Activated CD4-positive, alpha-beta T cell treated with anti-CD3 and anti-CD28 coated beads, Interleukin-10, Interleukin-2, amounts not matched to agents 100 ng/mL and 50 ng/mL, durations not matched to agents 16 hours and 8 hours (primary cell): ENCODE measurements at regions not wholly inside any gene's neighbourhood (a gene's known extent, or its start where the extent isn't known, plus 50 kb on each side); places are given as distances from the start of the nearest gene placed in this dataset.
A peak's percentile ranks its signal among the peaks of the same experiment; 100 is the strongest.

Experiments
- DNase-seq: peaks from one replicate; pipeline ENCODE4 v3.0.0-alpha.2; 2020

DNA sequence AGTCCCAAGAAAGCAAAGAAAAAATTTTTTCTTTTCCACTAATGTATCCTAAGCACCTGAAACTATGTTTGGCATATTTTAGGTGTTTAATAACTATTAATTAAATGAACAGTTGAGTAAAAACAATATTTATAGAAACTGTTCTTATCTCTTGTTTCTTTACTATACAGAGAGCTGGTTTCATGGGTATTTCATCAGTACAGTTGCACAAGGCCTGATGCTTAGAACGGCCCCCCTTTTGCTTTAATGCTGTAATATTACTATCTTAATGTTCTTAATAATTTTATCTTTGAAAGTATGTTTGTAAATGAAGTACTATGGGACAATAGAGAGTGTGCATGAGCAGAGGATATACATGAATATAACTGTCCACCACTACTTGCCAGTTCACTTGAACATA lies 479.1 kb upstream of the SLIT2 start:
- DNase-seq: no peak

DNA sequence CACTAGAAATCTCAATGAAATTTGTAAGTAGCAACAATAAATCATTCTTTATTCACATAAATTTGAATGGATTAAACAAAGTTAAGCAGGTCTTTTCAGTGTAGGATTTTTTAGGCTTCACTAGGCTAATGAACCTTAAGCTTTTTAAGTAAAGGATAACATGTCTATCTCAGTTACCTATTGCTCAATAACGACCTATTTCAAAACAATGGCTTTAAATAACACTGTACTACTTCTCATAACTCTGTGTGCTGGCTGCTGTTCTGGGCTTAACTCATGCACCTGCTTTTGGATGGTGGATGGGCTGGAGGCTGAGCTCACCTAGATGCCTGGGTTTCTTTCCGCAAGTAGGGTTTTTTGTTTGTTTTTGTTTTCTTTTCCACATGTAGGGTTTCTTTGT lies 495.0 kb upstream of the SLIT2 start:
- no peak for DNase-seq

DNA sequence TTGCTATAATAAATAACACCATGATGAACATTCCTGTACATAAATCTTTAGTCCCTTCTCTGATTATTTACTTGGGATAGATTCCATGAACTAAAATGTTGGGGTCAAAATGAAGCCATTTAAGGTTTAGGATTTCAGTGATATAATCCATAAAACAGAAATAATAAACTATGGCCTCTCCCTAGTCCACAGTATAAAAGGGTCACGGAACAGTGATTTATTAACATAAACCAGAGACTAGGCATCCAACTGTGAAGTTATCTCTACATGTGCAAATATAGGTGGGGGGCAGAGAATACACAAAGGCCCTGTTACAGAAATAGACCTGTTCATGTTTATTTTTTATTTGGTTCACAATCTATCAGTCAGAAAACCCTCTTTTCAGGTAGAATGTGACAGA lies 499.1 kb upstream of the SLIT2 start:
- DNase-seq: no peak

DNA sequence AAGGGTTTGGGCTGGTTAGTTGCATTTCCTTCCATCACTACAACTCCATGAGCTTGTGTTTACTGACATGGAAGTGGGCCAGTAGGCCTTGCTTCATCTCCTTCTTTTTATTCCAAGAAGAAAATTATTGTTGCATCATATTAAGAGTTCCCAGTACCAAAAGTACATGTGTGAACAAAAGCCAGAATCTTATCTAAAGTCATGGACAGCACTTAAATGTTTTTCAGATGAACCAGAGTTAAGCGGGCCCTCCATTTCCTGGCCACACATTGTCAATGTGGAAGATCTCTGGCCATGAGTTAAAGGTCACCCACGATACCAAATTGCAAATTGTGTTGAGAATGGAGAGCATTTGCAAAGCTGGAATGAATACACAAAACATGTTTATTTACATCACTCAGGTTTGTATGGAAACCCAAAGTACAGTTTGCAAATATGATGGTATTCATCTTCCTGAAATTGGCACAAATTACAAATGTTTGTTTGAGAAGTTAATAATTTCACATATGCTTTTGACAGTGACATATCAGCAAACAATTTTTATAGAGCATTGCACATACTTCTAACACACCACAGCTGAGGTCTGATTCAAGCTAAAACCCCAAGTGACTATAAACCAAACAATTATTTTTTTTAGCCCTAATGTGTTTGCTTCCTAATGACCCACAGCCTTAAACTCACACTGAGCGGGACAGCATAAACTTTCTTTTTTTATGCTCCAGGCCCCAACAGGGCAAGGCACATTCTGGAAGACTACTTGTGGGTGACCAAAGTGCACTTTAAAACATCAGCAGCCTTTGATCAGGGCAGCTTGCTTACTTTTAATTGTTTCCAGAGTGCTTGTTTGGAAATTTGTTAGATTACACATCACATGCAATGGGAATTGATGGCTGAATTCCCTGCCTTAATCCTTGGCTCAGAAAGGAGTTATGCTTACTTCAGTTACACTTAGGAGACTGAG lies 502.9 kb upstream of the SLIT2 start:
- DNase-seq: no peak

DNA sequence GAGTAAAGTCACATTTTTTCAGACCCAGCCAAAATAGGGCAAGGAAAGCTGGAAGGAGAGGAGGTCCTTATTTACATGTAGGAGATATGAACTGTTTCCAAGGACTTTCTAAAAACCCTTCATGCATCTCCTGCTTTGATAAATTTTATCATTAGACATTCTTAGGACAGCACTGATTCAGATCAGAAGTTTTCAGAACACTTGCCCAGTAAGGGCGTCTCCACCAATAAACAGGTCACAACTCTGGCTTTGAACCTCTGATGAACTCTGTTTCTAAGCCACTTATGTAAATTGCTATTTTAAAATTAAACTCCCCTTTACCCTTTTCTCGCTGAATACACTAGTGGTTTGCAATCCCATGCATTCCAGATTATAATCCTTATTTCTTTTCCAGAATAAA lies 505.3 kb upstream of the SLIT2 start:
- DNase-seq: no peak

DNA sequence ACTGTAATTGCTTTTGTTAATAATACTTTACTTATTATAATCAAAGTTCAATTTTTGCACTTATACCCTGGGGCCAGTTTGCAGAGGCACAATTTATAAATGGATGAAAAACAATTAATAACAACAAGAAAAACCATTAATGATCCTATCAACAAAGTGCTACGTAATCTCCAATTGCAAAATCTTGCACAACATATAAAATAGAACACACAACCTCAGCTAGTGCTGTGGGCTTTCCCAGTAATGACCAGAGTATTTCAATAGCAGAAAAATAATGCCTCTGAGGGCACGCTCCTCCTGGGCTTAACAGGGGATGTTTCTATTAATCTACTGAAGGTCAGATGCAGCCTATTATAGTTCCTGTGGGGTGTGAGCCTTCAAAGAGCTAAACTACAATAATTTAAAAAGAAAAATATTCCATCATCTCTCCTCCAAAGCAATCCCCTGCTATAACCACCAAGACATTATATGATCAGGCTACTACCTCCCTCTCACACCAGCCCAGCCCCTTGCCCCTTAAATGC lies 508.5 kb upstream of the SLIT2 start:
- DNase-seq: no peak

DNA sequence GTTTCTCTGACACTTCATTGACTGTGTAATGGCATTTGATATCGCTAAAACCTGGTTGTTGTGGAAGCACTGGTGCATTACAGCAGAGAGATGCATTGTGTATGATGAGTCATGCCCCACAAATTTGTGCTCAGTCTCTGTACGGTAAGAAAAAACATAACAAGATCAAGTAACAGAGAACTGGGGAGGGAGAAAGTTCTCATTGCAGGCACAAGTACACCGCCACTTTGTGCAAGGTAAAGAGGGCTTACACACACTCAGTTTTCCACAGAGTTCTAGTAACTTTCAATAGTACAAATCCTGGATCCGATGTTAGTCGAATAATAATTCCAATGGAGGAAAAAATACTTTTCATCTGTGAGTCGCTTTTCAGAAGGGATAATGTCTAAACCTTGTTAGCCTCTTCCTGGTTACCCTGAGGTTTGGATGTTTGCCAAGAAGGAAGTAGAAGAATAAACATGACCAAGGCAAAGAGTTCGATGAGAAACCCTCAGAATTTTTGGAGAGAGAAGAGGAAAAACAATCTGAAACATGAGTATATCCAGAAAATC lies 512.5 kb upstream of the SLIT2 start:
- DNase-seq: no peak

DNA sequence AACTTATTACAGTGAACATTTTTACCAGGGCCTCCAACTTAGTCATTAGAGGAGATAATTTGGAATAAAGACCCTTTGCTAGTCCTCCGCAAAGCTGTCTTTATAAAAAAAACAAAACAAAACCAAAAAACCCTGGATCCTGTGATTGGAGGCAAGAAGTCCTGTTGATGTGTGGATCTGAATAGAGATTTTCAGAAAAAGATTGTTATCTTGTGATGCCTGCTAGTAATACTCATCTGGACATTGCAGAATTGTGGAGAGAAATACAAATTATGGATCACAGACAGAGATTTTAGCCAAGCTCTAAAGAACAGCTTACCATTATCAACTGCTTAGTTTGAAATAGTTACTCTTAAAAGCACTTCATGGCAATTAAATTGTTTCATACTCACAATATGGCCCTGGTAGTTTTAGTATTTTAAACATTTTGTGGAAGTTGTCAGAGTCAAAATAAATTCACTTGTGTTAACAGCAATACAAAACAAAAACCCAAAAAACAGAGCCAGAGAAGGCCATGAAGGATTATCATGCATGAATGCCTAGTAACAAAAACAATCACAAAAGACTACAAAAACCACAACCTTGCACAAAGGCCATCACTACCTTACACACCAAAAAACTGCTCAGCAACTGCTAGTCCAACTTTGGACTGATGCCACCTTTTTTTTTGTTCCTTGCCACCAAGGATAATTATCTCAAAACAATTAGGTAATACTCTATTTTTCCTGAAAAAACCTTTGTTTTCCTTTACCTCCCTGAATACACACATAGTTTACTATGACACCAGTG lies 514.5 kb upstream of the SLIT2 start:
- DNase-seq: no peak

DNA sequence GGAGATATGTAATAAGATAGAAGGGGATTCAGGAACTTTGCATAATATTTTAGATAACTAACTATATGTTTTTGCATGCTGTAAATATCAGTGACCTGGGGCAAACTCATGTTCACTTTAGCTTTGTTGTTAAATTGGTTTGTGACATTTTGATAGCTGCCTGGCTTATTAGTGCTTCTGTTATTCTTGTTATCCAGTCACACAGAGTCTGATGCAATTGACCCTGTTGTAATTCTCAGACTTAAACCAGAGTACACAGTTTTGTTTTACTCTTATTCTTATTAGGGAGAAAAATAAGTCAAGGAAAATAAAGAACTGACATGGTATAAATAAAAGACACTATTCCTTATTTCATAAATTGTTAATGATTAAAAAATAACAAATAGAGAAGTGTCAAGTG lies 516.7 kb upstream of the SLIT2 start:
- no peak for DNase-seq

DNA sequence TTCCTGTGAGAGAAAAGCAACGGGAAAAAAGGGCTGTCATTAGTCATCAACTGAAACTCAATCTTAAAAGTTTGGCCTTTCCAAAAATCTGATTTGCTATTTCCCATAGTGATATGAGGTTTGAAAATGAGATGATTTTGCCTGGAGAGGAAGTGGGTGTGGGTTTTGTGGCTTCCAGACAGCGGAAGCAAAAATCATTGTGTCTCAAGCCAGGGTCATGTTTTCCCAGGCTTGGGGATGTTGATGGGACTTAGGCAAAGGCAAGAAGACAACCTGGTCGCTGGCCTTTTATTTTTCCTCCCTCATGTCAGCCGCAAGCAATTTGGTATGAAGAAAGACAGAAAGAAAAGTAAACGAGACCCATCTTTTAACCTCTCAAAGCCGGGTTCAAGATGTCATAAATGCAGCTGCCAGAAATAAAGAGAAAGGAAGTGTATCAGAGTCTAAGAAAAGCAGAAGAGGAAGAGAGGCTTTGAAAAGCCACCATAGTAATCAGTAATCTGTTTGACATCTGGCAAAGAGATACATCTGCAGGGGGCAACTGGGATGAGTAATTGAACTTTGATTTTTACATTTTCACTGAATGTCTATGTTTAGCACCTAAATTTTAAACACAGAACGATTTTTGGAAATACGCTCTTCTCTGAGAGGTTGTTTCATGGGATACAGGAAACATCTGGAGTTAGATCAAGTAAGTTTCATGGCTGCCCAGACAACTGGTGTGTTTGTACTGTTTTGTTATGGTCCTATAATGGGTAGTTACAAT lies 521.6 kb upstream of the SLIT2 start:
- DNase-seq: peak; percentile 1

DNA sequence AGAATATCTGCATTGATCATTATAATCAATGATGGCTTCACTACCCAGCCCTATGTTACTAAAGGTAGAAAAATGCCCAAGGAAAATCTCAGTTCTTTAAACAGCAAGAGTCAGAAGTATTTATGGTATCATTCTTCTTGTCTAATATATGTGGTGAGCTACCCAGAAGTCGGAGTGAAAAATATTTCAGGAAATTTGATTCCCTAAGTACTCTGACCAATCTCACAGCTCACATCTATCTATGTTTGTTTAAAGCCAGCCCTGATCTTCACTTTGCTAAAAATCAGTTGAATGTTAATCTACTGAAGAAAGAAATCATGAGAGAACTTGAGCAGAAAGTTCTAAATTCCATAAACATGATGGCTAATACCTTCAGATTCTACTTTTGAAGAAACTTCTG lies 522.9 kb upstream of the SLIT2 start:
- DNase-seq: no peak

DNA sequence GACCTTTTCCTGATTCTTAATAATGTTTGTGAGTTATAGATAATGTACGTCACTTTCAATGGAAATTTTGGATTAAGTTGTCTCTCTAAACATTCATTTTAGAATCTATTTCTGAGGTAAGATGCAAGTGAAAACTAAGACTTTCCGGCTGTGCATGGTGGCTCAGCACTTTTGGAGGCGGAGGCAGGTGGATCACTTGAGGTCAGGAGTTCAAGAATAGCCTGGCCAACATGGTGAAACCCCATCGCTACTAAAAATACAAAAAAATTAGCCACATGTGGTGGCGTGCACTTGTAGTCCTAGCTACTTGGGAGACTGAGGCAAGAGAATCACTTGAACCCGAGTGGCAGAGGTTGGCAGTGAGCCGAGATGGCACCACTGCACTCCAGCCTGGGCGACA lies 524.6 kb upstream of the SLIT2 start:
- no peak for DNase-seq

DNA sequence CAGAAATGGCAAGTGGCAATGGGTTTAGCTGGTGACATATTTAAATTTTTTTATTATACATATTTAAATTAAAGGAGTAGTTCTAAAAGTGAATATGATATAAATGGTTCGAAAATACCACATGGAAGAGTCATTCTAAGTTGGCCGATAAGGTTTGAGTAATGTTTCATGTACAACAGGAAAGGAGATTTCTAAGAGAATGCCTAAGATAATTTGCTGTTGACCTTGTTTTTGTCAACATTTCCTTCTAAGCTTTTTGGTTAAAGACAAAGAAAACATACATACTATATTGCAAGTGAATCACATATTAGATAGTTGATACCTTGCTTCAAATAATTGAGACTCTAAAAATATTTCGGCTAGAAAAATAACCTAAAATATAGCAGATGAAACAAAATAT lies 526.6 kb upstream of the SLIT2 start:
- no peak for DNase-seq

DNA sequence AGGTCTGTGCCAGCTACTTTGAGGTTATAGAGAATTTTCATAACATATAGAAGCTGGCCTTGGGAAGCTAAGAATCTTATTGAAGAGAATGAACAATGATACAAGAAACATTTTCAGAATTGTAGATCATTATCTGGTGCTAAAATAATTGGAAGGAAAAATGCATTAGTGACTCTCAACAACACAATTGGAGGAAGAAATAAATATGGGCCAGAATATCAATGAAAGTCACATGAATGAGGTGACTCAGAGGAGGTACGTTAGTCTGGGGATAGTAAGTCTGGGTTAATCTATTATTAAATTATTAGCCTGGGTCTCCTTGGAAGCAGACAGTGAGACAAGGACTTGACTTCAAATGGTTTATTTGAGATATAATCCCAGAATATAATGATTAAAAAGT lies 529.3 kb upstream of the SLIT2 start:
- DNase-seq: no peak

DNA sequence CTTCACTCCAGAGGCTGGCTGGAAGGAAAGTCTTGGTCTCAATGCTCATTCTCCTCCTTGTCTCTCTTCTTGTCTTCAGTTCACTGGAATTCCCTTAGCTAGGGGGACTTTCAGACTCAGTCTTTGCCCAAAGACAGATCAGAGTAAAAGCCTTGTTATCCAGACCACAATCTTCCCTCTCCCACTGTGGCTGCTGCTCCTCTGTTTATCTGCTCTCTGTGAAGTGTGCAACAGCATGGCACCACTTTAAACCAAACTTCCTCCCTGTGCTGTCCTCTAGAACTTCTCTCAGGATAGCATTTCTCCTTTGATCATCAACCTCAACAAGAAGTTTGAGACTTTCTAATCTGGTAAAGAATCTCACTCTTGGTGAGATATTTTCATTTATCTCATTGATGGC lies 530.1 kb upstream of the SLIT2 start:
- no peak for DNase-seq

DNA sequence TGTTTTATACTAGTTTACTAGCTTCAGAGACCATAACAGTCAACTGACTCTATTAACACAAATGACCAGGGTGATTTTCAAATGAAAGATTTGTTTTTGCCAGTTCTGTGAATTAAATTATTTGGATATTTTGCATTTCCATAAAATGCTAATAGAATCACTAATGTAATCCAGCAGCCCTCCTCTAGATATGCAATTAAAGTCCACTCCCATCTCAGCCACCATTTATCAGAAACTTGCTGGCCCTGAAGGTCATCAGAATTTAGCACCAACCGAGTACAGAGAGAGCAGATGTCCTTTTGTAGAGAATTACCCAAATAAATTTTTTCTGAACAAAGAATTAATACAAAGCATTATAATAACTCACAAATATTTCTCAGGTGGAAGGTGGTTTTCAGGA lies 531.1 kb upstream of the SLIT2 start:
- DNase-seq: no peak

DNA sequence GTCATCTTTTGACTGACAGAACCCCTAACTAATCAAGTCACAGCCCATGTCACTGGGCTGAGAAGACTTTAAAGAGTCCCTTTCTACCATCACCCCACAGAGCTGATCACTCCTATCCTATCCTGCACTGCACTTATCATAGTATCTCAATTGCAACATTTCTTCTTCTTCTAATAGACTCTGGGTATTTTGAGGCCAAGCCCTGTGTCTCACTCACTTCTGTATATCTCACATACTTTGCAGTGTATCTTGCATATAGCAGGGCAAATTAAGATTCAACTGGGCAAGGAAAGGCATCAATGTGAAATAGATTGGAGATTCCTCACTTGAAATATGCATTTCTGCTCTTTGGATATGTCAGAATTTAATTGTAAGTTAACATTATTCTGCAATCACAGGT lies 531.5 kb upstream of the SLIT2 start:
- no peak for DNase-seq

DNA sequence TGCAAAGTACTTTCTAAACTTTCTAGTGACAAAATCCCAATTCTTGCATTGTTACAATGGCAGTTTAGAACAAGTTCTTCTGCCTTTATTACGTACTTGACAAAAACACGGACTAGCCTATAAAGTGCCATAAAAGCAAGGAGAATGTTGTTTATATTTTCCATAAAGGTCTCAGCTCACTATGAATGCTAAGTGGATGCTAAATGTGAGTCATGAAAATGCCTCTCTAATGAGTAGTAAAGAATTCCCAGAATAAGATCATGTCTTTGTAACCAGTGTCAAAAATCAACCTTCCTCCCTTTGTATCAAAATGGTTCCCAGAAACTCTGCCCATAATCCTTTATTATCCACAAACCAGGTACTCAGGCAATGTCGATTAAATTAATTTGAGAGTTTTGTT lies 539.8 kb upstream of the SLIT2 start:
- DNase-seq: no peak

DNA sequence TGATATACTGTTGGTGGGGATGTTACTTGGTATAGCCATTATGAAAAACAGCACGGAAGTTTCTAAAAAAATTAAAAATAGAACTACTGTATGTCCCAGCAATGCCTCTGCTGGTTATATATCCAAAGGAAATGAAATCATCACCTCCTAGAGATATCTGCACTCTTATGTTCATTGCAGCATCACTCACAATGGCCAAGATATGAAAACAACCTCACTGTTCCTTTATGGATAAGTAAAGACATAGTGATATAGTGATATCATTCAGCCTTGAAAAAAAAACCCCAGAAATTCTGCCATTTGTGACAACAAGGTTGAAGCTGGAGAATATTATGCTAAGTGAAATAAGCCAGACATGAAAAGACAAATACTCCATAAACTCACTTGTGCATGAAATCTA lies 543.8 kb upstream of the SLIT2 start:
- no peak for DNase-seq

DNA sequence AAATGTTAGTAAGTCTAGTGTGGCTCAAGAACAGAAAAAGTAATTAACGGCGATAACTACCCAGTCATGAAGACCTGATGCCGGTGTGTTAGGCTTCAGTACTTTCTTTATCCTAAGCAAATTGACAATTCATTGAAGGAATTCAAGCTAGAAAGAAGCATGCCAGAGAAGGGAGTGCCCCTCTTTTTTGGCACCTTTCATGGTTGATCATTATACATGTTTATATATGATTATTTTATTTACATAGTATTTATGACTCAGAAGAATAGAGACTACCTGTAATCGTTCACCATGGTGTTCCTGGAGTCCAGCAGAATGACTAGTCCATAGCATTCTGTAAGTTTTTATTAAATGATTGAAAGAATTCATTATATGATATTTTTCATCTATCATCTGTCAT lies 548.3 kb upstream of the SLIT2 start:
- DNase-seq: no peak

DNA sequence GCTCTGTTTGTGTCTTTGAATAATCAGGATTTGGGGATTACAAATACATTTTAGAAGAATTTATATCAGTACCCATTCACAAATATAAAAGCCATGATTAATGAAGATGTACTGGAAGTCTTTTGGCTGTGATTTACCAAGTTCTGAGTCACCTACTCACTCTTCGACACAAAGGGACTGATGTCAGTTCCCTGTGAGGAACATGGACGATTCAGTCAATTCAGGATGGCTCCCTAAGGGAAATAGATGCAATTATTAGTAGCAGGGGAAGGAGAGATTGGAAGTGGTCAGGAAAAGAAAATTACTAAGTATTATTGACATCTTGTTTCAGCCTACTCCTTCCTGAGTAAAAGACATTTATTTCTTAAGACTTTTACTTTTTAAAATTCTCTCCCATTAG lies 550.7 kb upstream of the SLIT2 start:
- no peak for DNase-seq

DNA sequence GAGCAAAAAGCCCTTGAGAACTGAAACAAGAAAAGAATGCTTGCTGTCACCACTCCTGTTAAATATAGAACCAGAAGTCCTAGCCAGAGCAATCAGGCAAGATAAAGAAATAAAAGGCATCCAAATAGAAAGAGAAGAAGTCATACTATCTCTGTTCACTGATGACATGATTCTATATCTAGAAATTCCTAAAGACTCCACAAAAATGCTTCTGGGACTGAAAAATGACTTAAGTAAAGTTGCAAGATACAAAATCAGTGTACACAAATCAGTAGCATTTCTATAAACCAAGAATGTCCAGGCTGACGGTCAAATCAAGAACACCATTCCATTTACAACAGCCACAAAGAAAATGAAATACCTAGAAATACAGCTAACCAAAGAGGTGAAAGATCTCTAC lies 552.7 kb upstream of the SLIT2 start:
- no peak for DNase-seq

DNA sequence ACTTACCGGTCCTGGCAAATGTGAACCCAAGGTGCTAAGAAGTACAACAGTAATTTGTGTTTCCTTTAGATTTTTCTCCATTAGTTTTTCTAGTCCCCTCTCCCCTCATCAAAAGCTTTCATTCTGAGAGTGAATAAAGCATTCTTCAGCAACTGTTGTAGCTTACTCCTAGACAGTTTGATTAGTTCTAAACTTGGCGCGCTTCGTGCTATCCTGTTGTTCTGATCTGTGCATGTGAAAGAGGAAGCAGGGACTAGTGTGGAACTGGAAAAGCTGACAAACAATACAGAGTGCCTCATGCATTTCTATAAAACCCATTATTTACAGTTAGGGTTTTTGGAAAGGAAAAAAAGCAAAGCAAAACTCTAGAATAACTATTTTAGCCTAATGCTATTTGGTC lies 556.9 kb upstream of the SLIT2 start:
- DNase-seq: no peak
